ENCODE measurements at regions not wholly inside any gene's neighbourhood (a gene's known extent, or its start where the extent isn't known, plus 50 kb on each side); places are given as distances from the start of the nearest gene placed in this dataset.

GRCh38 chr7:46979439-46979838 is 602.5 kb downstream of the TNS3 start:
- no peaks in the 10 kb centered on the region for H3K36me3 ChIP-seq (ENCODE audit: insufficient read depth)
- no peaks in the 10 kb centered on the region for H3K9me3 Mint-ChIP-seq
- no peak overlapping the region for H3K27ac ChIP-seq (ENCODE audit: low read depth)
- H3K4me1 ChIP-seq (ENCODE audit: insufficient read depth) = no peaks in the 10 kb centered on the region
- H3F3A ChIP-seq (replicated peaks; ENCODE audit: low read depth) = no peaks in the 10 kb centered on the region
- H2AFZ ChIP-seq = no peak overlapping the region
- H3K4me1 Mint-ChIP-seq = no peaks in the 10 kb centered on the region
- TF ChIP-seq POLR2AphosphoS5 (IDR thresholded peaks at IDR 0.05; ENCODE audit: low read depth) (no peak), EZH2 (IDR thresholded peaks at IDR 0.05; ENCODE audit: low read depth, unreplicated experiment) (no peak), EZH2phosphoT487 (IDR thresholded peaks at IDR 0.05; ENCODE audit: unreplicated experiment) (no peak), CTCF (conservative IDR thresholded peaks at IDR 0.05; ENCODE audit: low read depth in 2 of 2) (no peak), NANOG (IDR thresholded peaks at IDR 0.05; ENCODE audit: borderline replicate concordance) (no peak), STAT1 (IDR thresholded peaks at IDR 0.05; ENCODE audit: unreplicated experiment) (no peak), ZNF114 (CRISPR knock-in tag; IDR thresholded peaks at IDR 0.05) (no peak), CREB1 (CRISPR knock-in tag; IDR thresholded peaks at IDR 0.05; ENCODE audit: low read depth) (no peak), ZNF331 (CRISPR knock-in tag; IDR thresholded peaks at IDR 0.05; ENCODE audit: low read depth) (no peak), JUNB (IDR thresholded peaks at IDR 0.05; ENCODE audit: unreplicated experiment) (no peak), ZNF462 (CRISPR knock-in tag; IDR thresholded peaks at IDR 0.05) (no peak)
- TF ChIP-seq, protein P1, sequence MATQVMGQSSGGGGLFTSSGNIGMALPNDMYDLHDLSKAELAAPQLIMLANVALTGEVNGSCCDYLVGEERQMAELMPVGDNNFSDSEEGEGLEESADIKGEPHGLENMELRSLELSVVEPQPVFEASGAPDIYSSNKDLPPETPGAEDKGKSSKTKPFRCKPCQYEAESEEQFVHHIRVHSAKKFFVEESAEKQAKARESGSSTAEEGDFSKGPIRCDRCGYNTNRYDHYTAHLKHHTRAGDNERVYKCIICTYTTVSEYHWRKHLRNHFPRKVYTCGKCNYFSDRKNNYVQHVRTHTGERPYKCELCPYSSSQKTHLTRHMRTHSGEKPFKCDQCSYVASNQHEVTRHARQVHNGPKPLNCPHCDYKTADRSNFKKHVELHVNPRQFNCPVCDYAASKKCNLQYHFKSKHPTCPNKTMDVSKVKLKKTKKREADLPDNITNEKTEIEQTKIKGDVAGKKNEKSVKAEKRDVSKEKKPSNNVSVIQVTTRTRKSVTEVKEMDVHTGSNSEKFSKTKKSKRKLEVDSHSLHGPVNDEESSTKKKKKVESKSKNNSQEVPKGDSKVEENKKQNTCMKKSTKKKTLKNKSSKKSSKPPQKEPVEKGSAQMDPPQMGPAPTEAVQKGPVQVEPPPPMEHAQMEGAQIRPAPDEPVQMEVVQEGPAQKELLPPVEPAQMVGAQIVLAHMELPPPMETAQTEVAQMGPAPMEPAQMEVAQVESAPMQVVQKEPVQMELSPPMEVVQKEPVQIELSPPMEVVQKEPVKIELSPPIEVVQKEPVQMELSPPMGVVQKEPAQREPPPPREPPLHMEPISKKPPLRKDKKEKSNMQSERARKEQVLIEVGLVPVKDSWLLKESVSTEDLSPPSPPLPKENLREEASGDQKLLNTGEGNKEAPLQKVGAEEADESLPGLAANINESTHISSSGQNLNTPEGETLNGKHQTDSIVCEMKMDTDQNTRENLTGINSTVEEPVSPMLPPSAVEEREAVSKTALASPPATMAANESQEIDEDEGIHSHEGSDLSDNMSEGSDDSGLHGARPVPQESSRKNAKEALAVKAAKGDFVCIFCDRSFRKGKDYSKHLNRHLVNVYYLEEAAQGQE (IDR thresholded peaks at IDR 0.05; ENCODE audit: unreplicated experiment) = no peak
- TF ChIP-seq, protein P2, sequence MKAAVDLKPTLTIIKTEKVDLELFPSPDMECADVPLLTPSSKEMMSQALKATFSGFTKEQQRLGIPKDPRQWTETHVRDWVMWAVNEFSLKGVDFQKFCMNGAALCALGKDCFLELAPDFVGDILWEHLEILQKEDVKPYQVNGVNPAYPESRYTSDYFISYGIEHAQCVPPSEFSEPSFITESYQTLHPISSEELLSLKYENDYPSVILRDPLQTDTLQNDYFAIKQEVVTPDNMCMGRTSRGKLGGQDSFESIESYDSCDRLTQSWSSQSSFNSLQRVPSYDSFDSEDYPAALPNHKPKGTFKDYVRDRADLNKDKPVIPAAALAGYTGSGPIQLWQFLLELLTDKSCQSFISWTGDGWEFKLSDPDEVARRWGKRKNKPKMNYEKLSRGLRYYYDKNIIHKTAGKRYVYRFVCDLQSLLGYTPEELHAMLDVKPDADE (IDR thresholded peaks at IDR 0.05) = no peak
- no peak overlapping the region for H3K4me2 ChIP-seq
- H3K4me3 ChIP-seq = no peak overlapping the region
- H3K27me3 ChIP-seq (ENCODE audit: insufficient read depth) = no peaks in the 10 kb centered on the region
- no peak overlapping the region for H3K4me3 Mint-ChIP-seq
- no peak overlapping the region for H3K27ac Mint-ChIP-seq
- H3K36me3 Mint-ChIP-seq (ENCODE audit: low read depth) = no peaks in the 10 kb centered on the region
- H4K20me1 ChIP-seq (replicated peaks; ENCODE audit: insufficient read depth) = no peaks in the 10 kb centered on the region; the same call in 1 of the 2 replicates
- no peaks in the 10 kb centered on the region for H3K27me3 Mint-ChIP-seq (ENCODE audit: insufficient read depth, low read depth, poor library complexity)
- no peaks in the 10 kb centered on the region for H3K79me2 ChIP-seq (replicated peaks; ENCODE audit: insufficient read depth)
- H3K9me2 ChIP-seq (ENCODE audit: insufficient read depth) = peaks cover 5% of the 10 kb centered on the region; the same call in 1 of the 2 replicates
- ATAC-seq (no peak), DNase-seq (ENCODE audit: low spot score) (no peak)
